Embryonic facial prominence (tissue), 1 donor: ENCODE measurements at regions not wholly inside any gene's neighbourhood (a gene's known extent, or its start where the extent isn't known, plus 50 kb on each side); places are given as distances from the start of the nearest gene placed in this dataset.
"Not testable (repeated sequence)": the region's sequence is repeated elsewhere in the genome, so short reads cannot be mapped to it uniquely, and the experiment has no call there.

Source experiments
- DNase-seq: peaks from one replicate; pipeline ENCODE4 v3.0.0-alpha.2; 2016; ENCODE audit errors: extremely low spot score

- no peak for DNase-seq
These were observed 1041.1 kb upstream of the CDH6 start for GRCh38 chr5:30152431-30152830.

- DNase-seq: no peak
These were observed 1043.3 kb upstream of the CDH6 start for GRCh38 chr5:30150231-30150630.

DNA sequence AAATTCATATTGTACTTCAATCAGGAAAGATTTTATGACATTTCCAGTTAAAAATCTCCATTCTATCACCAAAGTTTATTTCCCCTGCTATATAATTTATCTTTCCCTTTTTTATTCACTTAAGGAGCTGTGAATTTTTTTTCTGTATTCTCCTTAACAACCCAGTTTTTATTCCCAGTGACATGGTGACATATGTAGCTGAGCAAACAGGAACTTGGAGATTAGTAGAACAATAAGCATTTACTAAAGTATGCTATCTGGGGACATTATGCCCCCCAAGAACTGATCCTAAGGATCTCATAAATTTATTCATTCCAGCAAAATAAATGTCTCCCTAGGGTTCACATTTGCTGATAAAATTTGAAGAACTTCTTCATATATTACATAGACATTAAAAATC is 1044.0 kb upstream of the CDH6 start:
- DNase-seq: no peak

DNA sequence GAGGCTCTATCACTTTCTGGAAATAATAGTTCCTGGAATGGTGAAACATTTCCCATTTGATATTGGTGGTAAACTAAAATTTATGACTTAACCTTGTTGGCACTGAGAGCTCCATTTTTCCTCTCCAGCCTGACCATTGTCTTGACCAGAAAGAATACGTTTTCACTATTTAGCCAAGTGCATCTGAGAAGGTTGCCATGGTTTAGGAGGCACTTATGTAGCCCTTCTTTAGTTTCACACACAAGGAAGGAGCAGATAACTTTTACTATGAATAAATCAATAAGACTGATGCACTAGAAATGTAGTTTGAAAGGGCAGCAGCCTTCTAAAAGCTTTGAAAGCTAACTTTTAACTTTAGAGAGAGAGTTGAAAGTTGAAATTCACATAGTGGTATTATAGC is 1045.5 kb upstream of the CDH6 start:
- DNase-seq: no peak

DNA sequence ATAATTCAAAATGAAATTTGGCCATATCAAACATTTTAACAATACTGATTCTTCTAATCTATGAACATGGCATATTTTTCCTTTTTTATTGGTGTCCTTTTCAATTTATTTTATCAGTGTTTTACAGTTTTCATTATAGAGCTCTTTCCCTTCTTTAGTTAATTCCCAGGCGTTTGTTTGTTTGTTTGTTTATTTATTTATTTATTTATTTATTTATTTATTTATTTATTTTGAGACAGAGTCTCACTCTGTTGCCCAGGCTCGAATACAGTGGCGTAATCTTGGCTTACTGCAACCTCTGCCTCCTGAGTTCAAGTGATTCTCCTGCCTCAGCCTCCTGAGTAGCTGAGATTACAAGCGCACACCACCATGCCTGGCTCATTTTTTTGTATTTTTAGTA is 1049.4 kb upstream of the CDH6 start:
- DNase-seq: not testable (repeated sequence)

- DNase-seq: no peak
These were observed 1051.1 kb upstream of the CDH6 start for GRCh38 chr5:30142432-30142831.

GRCh38 chr5:30121043-30121442 is 1072.4 kb upstream of the CDH6 start:
- DNase-seq: no peak

DNA sequence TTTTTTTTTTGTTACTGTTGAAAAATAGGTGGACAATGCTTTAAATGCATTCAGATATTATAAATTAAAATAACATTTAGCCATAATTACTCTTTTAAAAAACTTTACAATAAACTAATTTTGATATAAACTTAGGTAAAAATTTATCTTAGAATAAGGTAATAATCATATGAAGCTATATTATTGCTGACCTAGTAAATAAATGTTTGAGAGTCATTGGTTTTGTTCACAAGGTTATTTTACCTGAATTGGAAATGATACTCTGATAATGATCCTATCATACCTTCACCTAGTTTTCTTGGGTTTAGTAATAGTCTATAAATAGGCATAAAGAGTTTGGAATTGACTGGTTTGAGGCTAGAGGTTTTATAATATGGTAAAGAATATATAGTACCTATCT is 1076.4 kb upstream of the CDH6 start:
- no peak for DNase-seq

GRCh38 chr5:30113542-30113941 is 1079.9 kb upstream of the CDH6 start:
- no peak for DNase-seq

DNA sequence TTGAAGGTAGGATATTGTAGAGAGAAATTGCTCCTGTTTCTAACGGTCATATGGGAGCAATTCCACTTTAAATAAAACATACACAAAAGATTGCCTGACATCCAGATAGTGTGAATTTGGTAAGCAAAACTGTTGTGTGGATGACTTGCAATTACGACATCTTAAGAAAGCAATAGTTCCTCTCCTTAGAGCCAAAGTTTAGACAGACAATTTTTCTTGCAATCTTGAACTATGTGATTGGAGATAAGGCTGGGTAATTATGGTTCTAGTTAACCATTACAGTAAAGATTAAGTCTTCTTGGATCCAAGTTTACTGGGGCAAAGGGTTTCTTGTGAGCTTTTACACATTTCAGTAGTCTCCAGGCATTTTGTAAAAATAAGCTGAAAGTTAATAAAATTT is 1080.6 kb upstream of the CDH6 start:
- DNase-seq: no peak

- DNase-seq: no peak
These were observed 1085.4 kb upstream of the CDH6 start for GRCh38 chr5:30108051-30108450.

DNA sequence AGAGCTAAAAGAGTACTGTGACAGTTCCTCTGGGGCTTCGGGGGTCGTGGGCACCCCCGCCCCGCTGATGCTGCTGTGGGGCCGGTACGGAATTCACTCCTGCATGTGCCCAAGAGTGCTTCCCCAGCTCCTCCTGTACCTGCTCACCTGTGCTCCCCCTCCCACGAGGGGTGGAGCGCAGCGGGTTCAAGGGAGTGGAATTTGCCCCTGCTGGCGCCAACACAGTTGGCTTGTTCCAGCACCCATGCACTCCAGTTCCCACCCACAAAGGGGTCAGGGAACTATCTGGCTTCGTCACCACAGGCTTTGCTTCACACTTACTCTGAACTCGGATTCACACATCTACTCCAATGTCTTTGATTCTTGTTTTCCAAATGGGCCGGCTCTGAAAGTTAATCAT is 1086.9 kb upstream of the CDH6 start:
- DNase-seq: no peak

DNA sequence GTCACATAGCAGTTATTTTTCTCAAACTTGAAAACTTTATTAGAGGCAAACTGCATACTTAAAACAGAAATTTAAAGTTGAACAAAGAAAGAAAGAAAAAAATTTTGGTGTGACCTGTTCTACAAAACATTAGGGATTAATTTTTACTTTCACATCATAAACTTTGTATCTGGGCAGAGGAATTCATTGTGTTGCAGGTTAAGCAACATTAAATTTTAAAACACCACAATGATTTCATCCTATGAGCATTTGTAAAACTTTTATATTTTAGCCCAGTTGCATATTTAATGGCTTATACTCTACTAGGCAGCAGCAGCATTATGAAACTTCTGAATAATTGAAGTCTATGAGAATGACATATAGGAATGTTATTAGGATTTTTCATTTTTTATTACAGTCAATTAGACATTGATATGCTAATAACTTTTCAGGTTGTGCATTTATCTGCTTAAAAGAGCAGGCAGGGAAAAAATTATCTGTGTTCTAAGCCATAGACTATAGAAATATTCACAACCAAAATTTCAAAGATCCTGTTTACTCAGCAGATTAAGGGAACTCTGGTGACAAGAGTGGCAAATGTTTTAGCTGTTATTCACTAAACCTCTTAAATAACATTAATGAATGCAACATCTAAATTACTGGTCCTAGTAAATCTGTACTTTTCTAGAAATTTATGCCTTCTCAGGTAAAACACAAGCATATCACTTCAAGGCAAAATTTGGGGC is 1088.5 kb upstream of the CDH6 start:
- DNase-seq: no peak

DNA sequence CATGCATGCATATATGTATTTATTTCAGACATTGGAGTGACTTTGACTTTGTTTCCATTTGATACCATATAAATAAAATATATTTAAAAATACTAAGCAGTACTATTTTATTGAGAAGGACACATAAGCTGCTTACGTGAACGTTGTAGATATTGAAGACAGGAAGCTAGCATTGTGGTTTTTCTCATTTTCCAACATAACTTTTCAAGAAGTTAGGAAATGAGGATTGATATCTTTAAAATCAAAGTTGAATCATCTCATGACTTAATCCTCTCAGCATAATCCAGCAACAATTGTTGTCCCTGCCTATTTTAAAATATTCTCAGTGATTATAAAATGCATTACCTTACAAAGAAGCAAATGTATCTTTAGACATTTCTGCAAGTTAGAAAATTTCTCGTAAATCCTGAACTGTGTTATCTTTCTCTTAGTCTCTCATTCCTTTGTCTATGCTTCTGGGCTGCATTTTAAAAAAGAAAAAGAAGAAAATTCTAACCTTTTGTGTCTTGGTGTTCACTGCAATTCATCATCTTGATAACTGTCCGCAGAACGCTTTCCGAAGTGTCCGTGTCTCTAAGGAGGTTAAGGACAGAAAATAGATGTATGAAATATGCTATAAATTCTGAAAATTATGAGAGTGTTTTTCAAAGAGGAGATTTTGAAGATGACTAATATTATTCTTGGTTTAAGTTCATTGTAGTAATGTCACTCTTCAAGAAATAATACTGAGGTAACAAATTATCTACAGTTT is 1089.9 kb upstream of the CDH6 start:
- no peak for DNase-seq

- DNase-seq: no peak
These were observed 1090.4 kb upstream of the CDH6 start for GRCh38 chr5:30103052-30103451.

- no peak for DNase-seq
These were observed 1091.3 kb upstream of the CDH6 start for GRCh38 chr5:30102185-30102584.

DNA sequence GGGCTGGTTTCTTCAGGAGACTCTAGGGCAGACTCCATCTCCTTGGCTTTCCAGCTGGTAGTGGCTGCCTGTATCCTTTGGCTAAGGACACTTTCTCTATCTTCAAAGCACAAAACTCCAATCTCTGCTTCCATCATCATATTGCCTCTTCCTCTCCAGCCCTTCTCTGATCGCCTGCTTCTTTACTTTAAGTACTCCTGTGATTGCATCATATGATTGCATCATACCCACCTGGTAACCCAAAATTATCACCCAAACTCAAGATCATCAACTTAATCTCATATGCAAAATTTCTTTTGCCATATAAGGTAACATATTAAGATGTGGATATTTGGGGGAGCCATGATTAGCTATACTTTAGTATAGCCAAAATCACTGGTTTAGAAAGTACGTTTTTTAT is 1092.6 kb upstream of the CDH6 start:
- DNase-seq: no peak

GRCh38 chr5:30100148-30100713 is 1093.3 kb upstream of the CDH6 start:
- no peak for DNase-seq

DNA sequence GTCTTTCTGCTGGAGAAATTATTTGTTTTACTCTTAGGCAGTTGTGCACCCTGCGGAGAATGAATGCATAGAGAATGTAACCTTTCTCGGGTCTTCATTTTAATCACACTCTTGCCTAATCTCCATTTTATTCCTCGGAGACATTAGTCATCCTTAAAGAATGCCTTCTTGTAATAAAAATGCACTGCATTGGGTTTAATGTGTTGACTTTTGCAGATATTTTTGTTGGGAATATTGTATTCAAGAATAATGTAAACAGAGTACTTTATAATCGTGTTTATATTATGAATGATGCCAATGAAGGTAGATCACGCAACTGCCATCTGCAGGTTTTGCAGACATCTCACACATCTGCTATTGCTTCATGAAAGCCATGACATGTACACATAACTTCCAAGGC is 1093.9 kb upstream of the CDH6 start:
- DNase-seq: no peak

DNA sequence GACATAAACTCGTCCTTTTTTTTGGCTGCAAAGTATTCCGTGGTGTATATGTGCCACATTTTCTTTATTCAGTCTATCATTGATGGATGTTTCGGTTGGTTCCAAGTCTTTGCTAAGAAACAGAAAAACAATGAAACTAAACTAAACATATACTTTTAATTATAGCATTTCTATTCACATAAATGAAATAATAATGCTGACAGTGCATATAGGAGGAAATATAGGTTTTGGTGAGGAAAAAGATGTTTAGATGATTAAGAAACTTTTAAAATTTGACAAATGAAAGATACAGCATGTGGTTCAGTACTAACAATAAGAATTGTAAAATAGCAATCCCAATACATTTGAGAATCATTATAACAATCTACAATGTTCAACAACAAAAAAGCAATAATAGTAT is 1094.5 kb upstream of the CDH6 start:
- no peak for DNase-seq

- DNase-seq: no peak
These were observed 1100.9 kb upstream of the CDH6 start for GRCh38 chr5:30092548-30092947.

DNA sequence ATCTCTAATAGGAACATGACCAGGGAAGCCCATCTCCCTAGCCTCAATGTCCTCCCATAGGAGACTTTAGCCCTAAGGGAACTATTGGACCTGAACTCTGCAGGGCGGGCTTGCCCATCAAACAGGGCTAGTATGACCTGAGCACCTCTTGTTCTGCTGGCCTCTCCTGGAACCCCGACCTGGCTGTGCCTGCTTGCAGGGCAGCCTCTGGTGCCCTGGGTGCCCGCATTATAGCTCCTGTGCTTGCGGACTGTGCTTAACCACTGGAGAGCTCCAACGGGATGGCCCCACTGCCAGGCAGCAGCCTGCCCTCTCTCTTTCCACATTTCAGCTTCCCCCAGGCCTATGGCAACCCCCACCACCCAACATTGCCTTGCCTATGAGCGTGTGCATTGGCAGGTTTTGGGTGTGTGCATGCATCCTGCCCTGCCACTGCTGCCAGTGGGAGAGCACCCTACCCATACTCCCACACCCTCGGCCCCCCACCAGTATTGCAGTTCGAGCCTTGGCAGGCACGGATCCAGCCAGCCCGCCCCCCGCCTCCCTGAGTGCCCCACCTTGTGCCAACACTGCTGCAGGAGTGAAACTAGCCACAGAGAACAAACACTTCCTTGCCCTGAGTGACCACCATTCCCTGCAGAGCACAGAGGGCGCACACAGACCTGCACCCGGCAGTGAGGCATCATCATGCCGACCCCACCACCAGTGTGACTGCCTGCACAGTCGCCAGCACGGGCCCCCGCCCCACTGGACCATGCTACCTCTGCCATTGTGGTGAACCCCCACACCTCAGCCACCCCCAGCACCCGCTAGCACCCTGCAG is 1123.8 kb upstream of the CDH6 start:
- DNase-seq: no peak
